ENCODE measurements at regions not wholly inside any gene's neighbourhood (a gene's known extent, or its start where the extent isn't known, plus 50 kb on each side); places are given as distances from the start of the nearest gene placed in this dataset.
"Not testable (repeated sequence)": the region's sequence is repeated elsewhere in the genome, so short reads cannot be mapped to it uniquely, and the experiment has no call there.

DNA sequence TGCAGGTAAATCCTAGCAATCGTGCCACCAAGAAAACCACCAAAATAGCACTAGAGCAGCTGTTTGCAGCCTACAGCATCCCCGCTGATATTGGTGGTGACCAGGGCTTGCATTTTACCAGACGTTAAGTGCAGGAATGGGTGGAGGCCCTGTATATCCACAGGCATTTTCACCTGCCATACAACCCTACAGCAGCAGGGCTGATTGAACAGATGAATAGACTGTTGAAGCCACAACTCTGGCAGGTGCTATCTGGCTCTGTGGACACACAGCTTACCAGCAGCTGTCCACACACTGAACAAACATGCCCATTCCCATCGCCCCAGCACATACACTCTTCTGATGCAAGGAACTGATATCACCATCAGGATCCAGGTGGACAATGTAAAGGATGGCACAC lies 154.5 kb upstream of the APC start:
- intact Hi-C loops (cut with micrococcal nuclease; ENCODE audit: unreplicated experiment) = no loop called here
- Histone ChIP-seq H3K9me3 (no peaks in the 10 kb centered on the region), H3K4me3 (ENCODE audit: low read depth, low read length) (no peak overlapping the region), H3K4me1 (0 out of 2 replicates have a peak, but pooled peaks cover 15% of the 10 kb centered on the region), H3K27me3 (replicated peaks; ENCODE audit: control insufficient read depth, insufficient read depth, low read length) (no peaks in the 10 kb centered on the region), H3K36me3 (ENCODE audit: control insufficient read depth, insufficient read depth, low read length) (no peaks in the 10 kb centered on the region)
- H3K4me1 Mint-ChIP-seq (ENCODE audit: low read depth, unreplicated experiment) = no peaks in the 10 kb centered on the region
- ChIA-PET POLR2A (no interaction called here), CTCF (no interaction called here)
- TF ChIP-seq, protein P1, sequence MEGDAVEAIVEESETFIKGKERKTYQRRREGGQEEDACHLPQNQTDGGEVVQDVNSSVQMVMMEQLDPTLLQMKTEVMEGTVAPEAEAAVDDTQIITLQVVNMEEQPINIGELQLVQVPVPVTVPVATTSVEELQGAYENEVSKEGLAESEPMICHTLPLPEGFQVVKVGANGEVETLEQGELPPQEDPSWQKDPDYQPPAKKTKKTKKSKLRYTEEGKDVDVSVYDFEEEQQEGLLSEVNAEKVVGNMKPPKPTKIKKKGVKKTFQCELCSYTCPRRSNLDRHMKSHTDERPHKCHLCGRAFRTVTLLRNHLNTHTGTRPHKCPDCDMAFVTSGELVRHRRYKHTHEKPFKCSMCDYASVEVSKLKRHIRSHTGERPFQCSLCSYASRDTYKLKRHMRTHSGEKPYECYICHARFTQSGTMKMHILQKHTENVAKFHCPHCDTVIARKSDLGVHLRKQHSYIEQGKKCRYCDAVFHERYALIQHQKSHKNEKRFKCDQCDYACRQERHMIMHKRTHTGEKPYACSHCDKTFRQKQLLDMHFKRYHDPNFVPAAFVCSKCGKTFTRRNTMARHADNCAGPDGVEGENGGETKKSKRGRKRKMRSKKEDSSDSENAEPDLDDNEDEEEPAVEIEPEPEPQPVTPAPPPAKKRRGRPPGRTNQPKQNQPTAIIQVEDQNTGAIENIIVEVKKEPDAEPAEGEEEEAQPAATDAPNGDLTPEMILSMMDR (IDR thresholded peaks at IDR 0.05; ENCODE audit: insufficient read depth in 1 of 2, low read depth in 1 of 2, low read length in 1 of 2, severe bottlenecking in 1 of 2, unreplicated experiment in 1 of 2) = no peak
- peaks cover 3% of the 10 kb centered on the region for H3K27me3 Mint-ChIP-seq (ENCODE audit: insufficient read depth, unreplicated experiment)
- peaks cover 9% of the 10 kb centered on the region for H3K9me3 Mint-ChIP-seq (ENCODE audit: unreplicated experiment)
- H3K36me3 Mint-ChIP-seq (ENCODE audit: insufficient read depth, unreplicated experiment) = no peaks in the 10 kb centered on the region
- H3K27ac Mint-ChIP-seq (ENCODE audit: unreplicated experiment) = no peak overlapping the region
- no TSS peak for BruUV-seq (replicated peaks)
- DNase-seq = no peak
- H3K4me3 Mint-ChIP-seq (ENCODE audit: unreplicated experiment) = no peak overlapping the region

DNA sequence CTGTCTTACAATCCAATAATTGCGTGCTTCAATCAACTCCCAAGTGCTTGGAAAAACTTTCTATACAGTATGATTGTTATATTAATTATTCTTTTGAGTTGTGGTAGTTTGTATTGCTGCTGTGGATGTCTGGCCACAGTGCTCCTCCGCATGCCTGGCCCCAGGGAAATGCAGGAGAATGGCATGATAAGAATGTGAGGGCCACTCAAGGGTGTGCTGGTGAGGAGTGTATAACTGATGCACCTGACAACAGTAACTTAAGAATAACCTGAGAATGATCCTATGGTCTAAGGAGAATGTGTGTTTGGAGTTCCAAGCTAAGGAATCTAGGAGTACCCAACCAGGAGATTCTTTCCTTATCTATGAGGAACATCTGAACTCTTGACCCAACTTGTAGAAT lies 152.9 kb upstream of the APC start:
- Mint-ChIP-seq H3K4me1 (ENCODE audit: low read depth, unreplicated experiment) (no peaks in the 10 kb centered on the region), H3K4me3 (ENCODE audit: unreplicated experiment) (no peak overlapping the region), H3K9me3 (ENCODE audit: unreplicated experiment) (peaks cover 9% of the 10 kb centered on the region), H3K27ac (ENCODE audit: unreplicated experiment) (no peak overlapping the region), H3K27me3 (ENCODE audit: insufficient read depth, unreplicated experiment) (peaks cover 11% of the 10 kb centered on the region), H3K36me3 (ENCODE audit: insufficient read depth, unreplicated experiment) (no peaks in the 10 kb centered on the region)
- ChIA-PET POLR2A (no interaction called here), CTCF (no interaction called here)
- Histone ChIP-seq H3K36me3 (ENCODE audit: control insufficient read depth, insufficient read depth, low read length) (no peaks in the 10 kb centered on the region), H3K4me1 (0 out of 2 replicates have a peak, but pooled peaks cover 15% of the 10 kb centered on the region), H3K27me3 (replicated peaks; ENCODE audit: control insufficient read depth, insufficient read depth, low read length) (no peaks in the 10 kb centered on the region), H3K4me3 (ENCODE audit: low read depth, low read length) (no peak overlapping the region), H3K9me3 (no peaks in the 10 kb centered on the region)
- intact Hi-C loops (cut with micrococcal nuclease; ENCODE audit: unreplicated experiment) = no loop called here
- DNase-seq = peak in 1 of 2 experiments; percentile 42
- no TSS peak for BruUV-seq (replicated peaks)
- TF ChIP-seq, protein P1 (IDR thresholded peaks at IDR 0.05; ENCODE audit: insufficient read depth in 1 of 2, low read depth in 1 of 2, low read length in 1 of 2, severe bottlenecking in 1 of 2, unreplicated experiment in 1 of 2) = no peak

- no peak overlapping the region for H3K4me3 ChIP-seq (ENCODE audit: low read depth, low read length)
- Mint-ChIP-seq H3K4me1 (ENCODE audit: low read depth, unreplicated experiment) (no peaks in the 10 kb centered on the region), H3K27me3 (ENCODE audit: insufficient read depth, unreplicated experiment) (peaks cover 11% of the 10 kb centered on the region), H3K36me3 (ENCODE audit: insufficient read depth, unreplicated experiment) (no peaks in the 10 kb centered on the region), H3K9me3 (ENCODE audit: unreplicated experiment) (peaks cover 9% of the 10 kb centered on the region), H3K4me3 (ENCODE audit: unreplicated experiment) (no peak overlapping the region), H3K27ac (ENCODE audit: unreplicated experiment) (no peak overlapping the region)
- ChIA-PET POLR2A (no interaction called here), CTCF (no interaction called here)
- 0 out of 2 replicates have a peak, but pooled peaks cover 15% of the 10 kb centered on the region for H3K4me1 ChIP-seq
- no TSS peak for BruUV-seq (replicated peaks)
- no peaks in the 10 kb centered on the region for H3K36me3 ChIP-seq (ENCODE audit: control insufficient read depth, insufficient read depth, low read length)
- no peaks in the 10 kb centered on the region for H3K27me3 ChIP-seq (replicated peaks; ENCODE audit: control insufficient read depth, insufficient read depth, low read length)
- TF ChIP-seq, protein P1 (IDR thresholded peaks at IDR 0.05; ENCODE audit: insufficient read depth in 1 of 2, low read depth in 1 of 2, low read length in 1 of 2, severe bottlenecking in 1 of 2, unreplicated experiment in 1 of 2) = no peak
- intact Hi-C loops (cut with micrococcal nuclease; ENCODE audit: unreplicated experiment) = no loop called here
- DNase-seq = no peak
- H3K9me3 ChIP-seq = no peaks in the 10 kb centered on the region
These were observed 151.1 kb upstream of the APC start for GRCh38 chr5:112586596-112587062.

- H3K4me3 Mint-ChIP-seq (ENCODE audit: unreplicated experiment); POLR2A ChIA-PET; DNase-seq; H3K36me3 ChIP-seq (ENCODE audit: control insufficient read depth, insufficient read depth, low read length); BruUV-seq (replicated peaks); intact Hi-C loops (cut with micrococcal nuclease; ENCODE audit: unreplicated experiment); H3K9me3 ChIP-seq; H3K27me3 ChIP-seq (replicated peaks; ENCODE audit: control insufficient read depth, insufficient read depth, low read length); H3K27ac Mint-ChIP-seq (ENCODE audit: unreplicated experiment); H3K36me3 Mint-ChIP-seq (ENCODE audit: insufficient read depth, unreplicated experiment); CTCF ChIA-PET; H3K4me3 ChIP-seq (ENCODE audit: low read depth, low read length); H3K4me1 ChIP-seq; H3K4me1 Mint-ChIP-seq (ENCODE audit: low read depth, unreplicated experiment); H3K9me3 Mint-ChIP-seq (ENCODE audit: unreplicated experiment): not testable (repeated sequence)
- peaks cover 14% of the 10 kb centered on the region for H3K27me3 Mint-ChIP-seq (ENCODE audit: insufficient read depth, unreplicated experiment)
These were observed 146.8 kb upstream of the APC start for GRCh38 chr5:112590858-112591257.
